ENCODE measurements at regions not wholly inside any gene's neighbourhood (a gene's known extent, or its start where the extent isn't known, plus 50 kb on each side); places are given as distances from the start of the nearest gene placed in this dataset.
"Not testable (repeated sequence)": the region's sequence is repeated elsewhere in the genome, so short reads cannot be mapped to it uniquely, and the experiment has no call there.

DNA sequence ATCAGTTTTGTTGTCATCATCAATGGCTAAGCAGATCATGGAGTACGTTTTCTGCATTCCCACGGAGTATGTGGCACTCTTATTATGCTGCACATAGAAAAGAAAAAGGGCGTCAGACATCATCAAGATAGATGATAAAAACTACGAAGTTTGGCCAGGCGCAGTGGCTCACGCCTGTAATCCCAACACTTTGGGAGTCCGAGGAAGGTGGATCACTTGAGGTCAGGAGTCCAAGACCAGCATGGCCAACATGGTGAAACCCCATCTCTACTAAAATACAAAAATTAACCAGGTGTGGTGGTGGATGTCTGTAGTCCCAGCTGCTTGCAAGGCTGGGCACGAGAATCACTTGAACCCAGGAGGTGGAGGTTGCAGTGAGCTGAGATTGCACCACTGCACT is 312.8 kb downstream of the GOLGA6L6 start:
- DNase-seq; H3K4me1 ChIP-seq (ENCODE audit: control insufficient read depth in 3 of 3, insufficient read depth in 2 of 3, low read depth in 1 of 3, low read length in 2 of 3); H3K4me3 ChIP-seq (ENCODE audit: low read depth in 1 of 3, low read length in 3 of 3); H3K36me3 ChIP-seq (ENCODE audit: control insufficient read depth in 3 of 3, insufficient read depth in 2 of 3, low read depth in 1 of 3, low read length in 3 of 3); H3K27me3 ChIP-seq (ENCODE audit: control insufficient read depth in 3 of 3, insufficient read depth in 3 of 3, low read length in 3 of 3); H3K27ac ChIP-seq (ENCODE audit: low read depth in 1 of 3, low read length in 2 of 3); FAIRE-seq: not testable (repeated sequence)
- peaks cover 0 to 17% of the 10 kb centered on the region in 2 donors for H3K9me3 ChIP-seq (ENCODE audit: control insufficient read depth in 2 of 2, insufficient read depth in 1 of 2, low read depth in 1 of 2, low read length in 1 of 2)
- WGBS, 3 donors = 75 to 79% (median 75%) methylated on average over 8 of the region's 8 CpGs

DNA sequence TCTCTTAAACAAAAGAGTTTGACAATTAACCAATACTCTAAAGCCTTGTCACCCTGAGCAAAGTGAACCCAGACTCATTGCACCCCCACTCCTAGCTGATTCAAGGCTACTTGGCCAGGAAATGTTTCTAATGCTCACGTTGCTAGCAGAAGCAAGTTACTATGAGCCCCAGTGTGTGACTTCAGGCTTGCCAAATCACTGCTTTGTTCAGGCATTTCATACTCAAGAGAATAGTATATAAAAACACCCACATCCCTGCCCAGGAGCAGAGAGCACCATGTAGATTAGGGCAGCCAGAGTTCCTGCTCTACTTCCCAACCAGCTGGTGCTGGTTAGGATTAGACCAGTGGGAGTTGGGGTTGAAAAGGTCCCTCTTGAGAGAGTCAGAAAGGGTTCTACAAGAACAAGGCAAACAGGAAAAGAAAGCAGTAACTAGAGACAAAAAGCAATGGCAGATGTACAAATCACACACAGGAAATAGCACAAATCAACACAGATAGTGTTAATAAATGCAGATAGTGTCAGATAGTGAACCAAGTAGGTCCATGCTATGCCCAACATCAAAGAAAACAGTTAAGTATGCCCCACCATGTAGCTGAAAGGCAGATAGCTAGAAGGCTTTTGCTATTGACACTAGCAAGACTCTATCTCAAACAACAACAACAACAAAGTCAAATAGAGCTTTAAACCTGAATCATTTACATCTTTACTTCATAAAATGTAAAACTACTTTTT is 314.3 kb downstream of the GOLGA6L6 start:
- not testable (repeated sequence) for H3K4me1 ChIP-seq (ENCODE audit: control insufficient read depth in 3 of 3, insufficient read depth in 2 of 3, low read depth in 1 of 3, low read length in 2 of 3); H3K36me3 ChIP-seq (ENCODE audit: control insufficient read depth in 3 of 3, insufficient read depth in 2 of 3, low read depth in 1 of 3, low read length in 3 of 3); H3K27ac ChIP-seq (ENCODE audit: low read depth in 1 of 3, low read length in 2 of 3); H3K4me3 ChIP-seq (ENCODE audit: low read depth in 1 of 3, low read length in 3 of 3); H3K9me3 ChIP-seq (ENCODE audit: control insufficient read depth in 2 of 2, insufficient read depth in 1 of 2, low read depth in 1 of 2, low read length in 1 of 2); DNase-seq; FAIRE-seq; H3K27me3 ChIP-seq (ENCODE audit: control insufficient read depth in 3 of 3, insufficient read depth in 3 of 3, low read length in 3 of 3)
- WGBS, 3 donors = 30 to 47% (median 40%) methylated on average over 1 of the region's 1 CpG

DNA sequence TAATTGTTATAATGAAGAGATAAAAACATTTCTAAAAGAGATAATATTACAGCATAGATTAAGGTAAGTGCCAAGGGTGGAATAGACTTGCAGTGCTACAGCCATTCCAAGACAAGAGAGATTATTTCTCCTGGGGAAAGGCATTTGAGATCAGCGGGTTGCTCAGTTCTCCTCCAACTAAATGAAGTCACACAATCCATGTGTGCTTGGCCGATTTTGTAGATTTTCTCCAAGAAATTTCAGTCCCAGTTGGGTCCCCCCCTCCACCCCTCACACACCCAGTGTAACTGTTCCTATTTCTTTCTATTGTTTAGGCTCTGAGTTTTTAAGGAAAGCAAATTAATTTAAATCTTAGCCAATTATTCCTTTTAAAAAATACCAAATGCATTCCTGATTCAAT is 315.1 kb downstream of the GOLGA6L6 start:
- not testable (repeated sequence) for H3K27ac ChIP-seq (ENCODE audit: low read depth in 1 of 3, low read length in 2 of 3); H3K36me3 ChIP-seq (ENCODE audit: control insufficient read depth in 3 of 3, insufficient read depth in 2 of 3, low read depth in 1 of 3, low read length in 3 of 3); H3K4me1 ChIP-seq (ENCODE audit: control insufficient read depth in 3 of 3, insufficient read depth in 2 of 3, low read depth in 1 of 3, low read length in 2 of 3); FAIRE-seq; H3K4me3 ChIP-seq (ENCODE audit: low read depth in 1 of 3, low read length in 3 of 3); DNase-seq; H3K27me3 ChIP-seq (ENCODE audit: control insufficient read depth in 3 of 3, insufficient read depth in 3 of 3, low read length in 3 of 3); H3K9me3 ChIP-seq (ENCODE audit: control insufficient read depth in 2 of 2, insufficient read depth in 1 of 2, low read depth in 1 of 2, low read length in 1 of 2)
- WGBS, 3 donors = 60 to 65% (median 64%) methylated on average over 2 of the region's 2 CpGs

DNA sequence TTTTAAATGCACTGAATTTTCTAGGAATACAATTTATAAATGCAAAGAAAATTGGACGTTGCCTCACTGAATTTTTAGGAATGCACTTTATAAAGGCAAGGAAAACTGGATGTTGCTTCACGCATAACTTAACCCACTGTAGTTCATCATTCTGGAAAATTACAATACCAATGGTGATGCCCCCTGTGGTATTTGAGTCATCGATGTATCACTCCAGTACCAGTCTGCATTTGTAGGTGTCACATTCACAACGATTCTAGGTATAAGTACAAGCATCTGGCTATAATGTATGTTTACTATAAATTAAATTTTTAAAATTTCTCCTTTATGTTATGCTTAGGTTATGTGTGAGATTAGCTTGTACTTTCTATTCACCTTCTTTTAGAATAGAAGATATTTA is 320.5 kb downstream of the GOLGA6L6 start:
- WGBS, 3 donors = 56 to 60% (median 60%) methylated on average over 4 of the region's 4 CpGs
- H3K27me3 ChIP-seq (ENCODE audit: control insufficient read depth in 3 of 3, insufficient read depth in 3 of 3, low read length in 3 of 3); H3K4me3 ChIP-seq (ENCODE audit: low read depth in 1 of 3, low read length in 3 of 3); FAIRE-seq; H3K36me3 ChIP-seq (ENCODE audit: control insufficient read depth in 3 of 3, insufficient read depth in 2 of 3, low read depth in 1 of 3, low read length in 3 of 3); H3K9me3 ChIP-seq (ENCODE audit: control insufficient read depth in 2 of 2, insufficient read depth in 1 of 2, low read depth in 1 of 2, low read length in 1 of 2); H3K27ac ChIP-seq (ENCODE audit: low read depth in 1 of 3, low read length in 2 of 3); H3K4me1 ChIP-seq (ENCODE audit: control insufficient read depth in 3 of 3, insufficient read depth in 2 of 3, low read depth in 1 of 3, low read length in 2 of 3); DNase-seq: not testable (repeated sequence)

DNA sequence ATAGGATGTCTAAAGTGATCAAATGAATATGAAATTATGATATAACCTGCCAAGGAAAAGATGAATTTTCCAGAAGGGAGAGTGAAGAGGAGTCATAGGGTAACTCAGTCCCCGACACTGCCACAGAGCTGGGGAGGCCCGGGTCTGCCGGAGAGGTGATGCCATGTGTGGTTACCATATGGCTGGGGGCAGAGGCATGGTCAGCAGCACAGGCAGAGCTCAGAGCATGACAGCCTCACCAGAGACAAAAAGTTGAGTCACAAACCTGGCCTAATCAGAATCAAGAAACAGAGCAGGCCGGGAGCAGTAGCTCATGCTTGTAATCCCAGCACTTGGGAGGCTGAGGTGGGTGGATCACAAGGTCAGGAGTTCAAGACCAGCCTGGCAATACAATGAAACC is 322.4 kb downstream of the GOLGA6L6 start:
- not testable (repeated sequence) for DNase-seq; H3K27me3 ChIP-seq (ENCODE audit: control insufficient read depth in 3 of 3, insufficient read depth in 3 of 3, low read length in 3 of 3); H3K27ac ChIP-seq (ENCODE audit: low read depth in 1 of 3, low read length in 2 of 3); FAIRE-seq; H3K36me3 ChIP-seq (ENCODE audit: control insufficient read depth in 3 of 3, insufficient read depth in 2 of 3, low read depth in 1 of 3, low read length in 3 of 3); H3K4me1 ChIP-seq (ENCODE audit: control insufficient read depth in 3 of 3, insufficient read depth in 2 of 3, low read depth in 1 of 3, low read length in 2 of 3); H3K4me3 ChIP-seq (ENCODE audit: low read depth in 1 of 3, low read length in 3 of 3); H3K9me3 ChIP-seq (ENCODE audit: control insufficient read depth in 2 of 2, insufficient read depth in 1 of 2, low read depth in 1 of 2, low read length in 1 of 2)
- 82 to 86% (median 86%) methylated on average over 4 of the region's 4 CpGs for WGBS, 3 donors

DNA sequence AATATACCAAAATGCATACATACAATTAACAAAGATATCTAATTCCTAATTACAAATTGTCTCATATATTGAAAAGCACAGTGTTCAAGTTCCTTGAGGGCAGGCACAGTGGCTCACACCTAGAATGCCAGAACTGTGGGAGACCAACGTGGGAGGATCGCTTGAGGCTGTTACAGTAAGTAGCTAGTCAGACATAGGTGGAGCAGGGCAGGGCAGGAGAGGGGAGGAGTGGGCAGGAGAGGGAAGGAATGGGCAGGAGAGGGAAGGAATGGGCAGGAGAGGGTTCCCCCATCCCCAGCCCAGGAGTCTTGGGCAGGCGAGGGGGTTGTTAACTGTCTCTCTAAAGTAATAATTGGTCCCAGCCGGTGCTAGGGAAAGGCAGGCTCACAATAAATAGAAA is 325.9 kb downstream of the GOLGA6L6 start:
- H3K9me3 ChIP-seq (ENCODE audit: control insufficient read depth in 2 of 2, insufficient read depth in 1 of 2, low read depth in 1 of 2, low read length in 1 of 2) = peaks cover 2 to 10% of the 10 kb centered on the region in 2 donors
- not testable (repeated sequence) for H3K4me1 ChIP-seq (ENCODE audit: control insufficient read depth in 3 of 3, insufficient read depth in 2 of 3, low read depth in 1 of 3, low read length in 2 of 3); H3K4me3 ChIP-seq (ENCODE audit: low read depth in 1 of 3, low read length in 3 of 3); H3K36me3 ChIP-seq (ENCODE audit: control insufficient read depth in 3 of 3, insufficient read depth in 2 of 3, low read depth in 1 of 3, low read length in 3 of 3); FAIRE-seq; H3K27ac ChIP-seq (ENCODE audit: low read depth in 1 of 3, low read length in 2 of 3); DNase-seq; H3K27me3 ChIP-seq (ENCODE audit: control insufficient read depth in 3 of 3, insufficient read depth in 3 of 3, low read length in 3 of 3)
- 63 to 68% (median 66%) methylated on average over 4 of the region's 4 CpGs for WGBS, 3 donors

DNA sequence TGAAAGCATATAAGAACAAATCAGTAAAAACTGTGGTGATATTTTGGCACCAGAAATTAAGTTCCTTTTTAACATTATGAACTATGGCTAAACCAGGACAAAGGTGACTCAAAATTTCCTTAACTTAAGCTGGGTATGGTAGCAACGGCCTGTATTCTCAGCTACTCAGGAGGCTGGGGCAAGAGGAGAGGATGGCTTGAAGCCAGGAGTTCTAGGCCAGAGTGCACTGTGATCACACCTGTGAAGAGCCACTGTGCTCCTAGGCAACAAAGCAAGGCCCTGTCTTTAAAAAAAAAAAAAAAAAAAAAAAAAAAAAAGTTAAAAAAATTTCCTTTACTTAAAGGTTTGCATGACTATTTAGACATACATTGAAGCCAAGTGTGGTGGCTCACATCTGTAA is 327.5 kb downstream of the GOLGA6L6 start:
- FAIRE-seq; H3K27ac ChIP-seq (ENCODE audit: low read depth in 1 of 3, low read length in 2 of 3); H3K36me3 ChIP-seq (ENCODE audit: control insufficient read depth in 3 of 3, insufficient read depth in 2 of 3, low read depth in 1 of 3, low read length in 3 of 3); H3K27me3 ChIP-seq (ENCODE audit: control insufficient read depth in 3 of 3, insufficient read depth in 3 of 3, low read length in 3 of 3); H3K9me3 ChIP-seq (ENCODE audit: control insufficient read depth in 2 of 2, insufficient read depth in 1 of 2, low read depth in 1 of 2, low read length in 1 of 2); H3K4me1 ChIP-seq (ENCODE audit: control insufficient read depth in 3 of 3, insufficient read depth in 2 of 3, low read depth in 1 of 3, low read length in 2 of 3); H3K4me3 ChIP-seq (ENCODE audit: low read depth in 1 of 3, low read length in 3 of 3); DNase-seq: not testable (repeated sequence)
- WGBS, 3 donors = 31 to 48% (median 36%) methylated on average over 1 of the region's 1 CpG

DNA sequence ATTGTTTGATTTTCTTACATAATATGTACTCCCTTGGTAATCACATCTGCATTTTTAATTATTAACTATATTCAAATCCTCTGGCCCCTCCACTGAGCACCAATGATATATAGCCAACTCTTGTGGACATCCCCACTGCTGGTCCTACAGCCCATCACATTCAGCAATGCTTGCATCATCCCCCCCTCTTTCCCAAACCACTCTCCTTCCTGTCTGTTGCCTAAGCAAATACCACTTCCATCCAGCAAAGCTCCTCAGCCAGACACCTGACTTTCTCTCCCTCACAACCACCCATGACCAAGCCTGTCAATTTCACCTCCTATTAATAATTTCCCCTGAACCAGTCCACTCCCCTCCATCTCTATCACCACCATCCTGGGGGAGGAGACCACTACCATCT is 330.1 kb downstream of the GOLGA6L6 start:
- not testable (repeated sequence) for H3K9me3 ChIP-seq (ENCODE audit: control insufficient read depth in 2 of 2, insufficient read depth in 1 of 2, low read depth in 1 of 2, low read length in 1 of 2); H3K27me3 ChIP-seq (ENCODE audit: control insufficient read depth in 3 of 3, insufficient read depth in 3 of 3, low read length in 3 of 3); H3K36me3 ChIP-seq (ENCODE audit: control insufficient read depth in 3 of 3, insufficient read depth in 2 of 3, low read depth in 1 of 3, low read length in 3 of 3); DNase-seq; H3K27ac ChIP-seq (ENCODE audit: low read depth in 1 of 3, low read length in 2 of 3); FAIRE-seq; H3K4me1 ChIP-seq (ENCODE audit: control insufficient read depth in 3 of 3, insufficient read depth in 2 of 3, low read depth in 1 of 3, low read length in 2 of 3); H3K4me3 ChIP-seq (ENCODE audit: low read depth in 1 of 3, low read length in 3 of 3)

DNA sequence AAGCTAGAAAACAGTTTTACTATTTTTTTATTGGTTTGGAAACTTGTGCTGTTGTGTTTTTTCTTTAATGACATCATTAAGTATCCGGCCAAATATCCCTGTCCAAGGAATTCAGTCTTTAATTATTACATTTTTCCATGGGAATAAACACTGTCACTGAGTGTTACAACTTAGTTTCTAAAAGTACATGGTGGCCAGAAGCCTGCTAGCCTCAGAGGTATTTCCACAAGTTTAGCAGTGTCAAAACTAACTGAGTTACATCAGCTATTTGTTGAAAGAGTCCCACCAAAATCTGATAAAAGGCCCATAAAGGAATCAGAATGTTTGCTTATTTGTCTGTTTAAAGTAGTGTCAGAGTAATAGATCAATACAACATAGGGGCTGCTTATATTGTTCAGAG is 331.6 kb downstream of the GOLGA6L6 start:
- not testable (repeated sequence) for H3K4me3 ChIP-seq (ENCODE audit: low read depth in 1 of 3, low read length in 3 of 3); H3K4me1 ChIP-seq (ENCODE audit: control insufficient read depth in 3 of 3, insufficient read depth in 2 of 3, low read depth in 1 of 3, low read length in 2 of 3); FAIRE-seq; H3K27ac ChIP-seq (ENCODE audit: low read depth in 1 of 3, low read length in 2 of 3); H3K9me3 ChIP-seq (ENCODE audit: control insufficient read depth in 2 of 2, insufficient read depth in 1 of 2, low read depth in 1 of 2, low read length in 1 of 2); H3K27me3 ChIP-seq (ENCODE audit: control insufficient read depth in 3 of 3, insufficient read depth in 3 of 3, low read length in 3 of 3); H3K36me3 ChIP-seq (ENCODE audit: control insufficient read depth in 3 of 3, insufficient read depth in 2 of 3, low read depth in 1 of 3, low read length in 3 of 3); DNase-seq
- WGBS, 3 donors = 56 to 62% (median 58%) methylated on average over 1 of the region's 1 CpG

Data from small intestine (tissue), 7 donors.